Lung microvascular endothelial cell (primary cell): ENCODE measurements at regions not wholly inside any gene's neighbourhood (a gene's known extent, or its start where the extent isn't known, plus 50 kb on each side); places are given as distances from the start of the nearest gene placed in this dataset.

Experiments used
- DNase-seq, 2 donors: peaks; one replicate each; pipeline versions ENCODE4 v3.0.0 to v3.0.0-alpha.2; 2010; ENCODE audit warnings: low read depth in 2 of 2

DNA sequence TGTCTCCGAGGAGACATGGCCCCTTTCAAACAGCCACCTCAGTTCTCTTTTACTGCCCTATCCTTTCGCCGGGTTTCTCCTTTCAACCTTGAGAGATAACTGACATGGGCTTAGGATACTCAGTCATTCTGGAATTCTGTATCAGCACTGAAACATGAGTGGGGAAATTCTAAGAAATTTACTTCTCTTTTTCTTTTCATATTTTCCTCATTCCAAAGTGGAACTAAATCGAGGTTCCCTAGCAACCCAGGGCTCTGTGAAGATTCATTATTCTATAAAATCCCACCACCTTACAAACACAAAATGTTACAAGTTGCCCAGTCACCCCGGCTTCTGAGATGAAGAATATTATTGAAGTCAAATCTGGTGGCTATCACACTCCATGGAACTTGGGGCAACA, 319.2 kb downstream of the ENC1 start:
- DNase-seq = no peak

GRCh38 chr5:74320526-74320925, 320.0 kb downstream of the ENC1 start:
- no peak for DNase-seq

DNA sequence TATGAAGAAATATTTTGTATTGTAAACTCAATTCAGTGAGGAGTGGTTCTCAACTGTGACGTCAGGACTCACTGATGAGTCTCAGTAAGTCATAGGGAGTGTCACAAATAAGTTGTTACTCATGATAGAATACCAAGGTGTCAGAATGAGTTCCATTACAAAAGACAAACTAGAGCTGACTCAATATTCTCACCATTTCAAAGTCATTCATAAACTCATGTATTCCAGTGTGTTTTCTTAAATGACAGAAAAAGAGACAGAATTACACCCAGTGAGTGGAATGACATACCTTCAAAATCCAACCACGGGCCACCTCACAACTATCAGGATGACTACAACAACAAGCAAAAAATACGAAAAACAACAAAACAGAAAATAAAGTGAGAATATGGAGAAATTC, 321.5 kb downstream of the ENC1 start:
- DNase-seq = peak in 1 of 2 donors; percentile 21

DNA sequence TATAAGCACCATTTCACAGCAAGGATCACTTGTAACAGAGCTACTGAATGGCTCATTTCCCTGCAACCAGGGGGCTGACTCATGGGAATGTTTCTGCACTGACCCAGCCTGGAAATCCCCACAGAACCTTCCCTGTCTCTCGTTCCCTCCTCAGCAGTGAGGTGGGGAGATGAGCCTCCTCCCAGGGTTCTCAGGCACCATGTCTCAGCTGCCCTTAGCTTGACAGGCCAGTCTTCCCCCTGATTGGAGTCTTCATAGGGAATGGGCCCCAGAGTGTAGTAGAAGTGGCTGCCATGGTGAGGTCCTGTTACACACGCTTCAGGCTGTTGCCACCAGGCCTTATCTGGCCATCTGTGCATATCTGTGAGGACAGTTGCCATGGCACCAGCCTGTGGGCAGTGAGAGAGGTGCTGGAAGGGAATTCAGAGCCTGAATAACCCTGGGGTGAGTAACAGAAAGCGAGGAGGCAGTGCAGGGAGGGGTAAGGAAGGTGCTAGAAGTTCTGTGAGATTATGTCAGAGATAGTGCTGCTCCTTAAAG, 324.4 kb downstream of the ENC1 start:
- DNase-seq = peak; percentile 60 to 96

GRCh38 chr5:74314906-74315305, 325.6 kb downstream of the ENC1 start:
- DNase-seq = no peak

GRCh38 chr5:74313896-74314295, 326.6 kb downstream of the ENC1 start:
- DNase-seq = peak in 1 of 2 donors; percentile 34

- DNase-seq = no peak
Observed at GRCh38 chr5:74312746-74313145, 327.8 kb downstream of the ENC1 start.

GRCh38 chr5:74311961-74312360, 328.6 kb downstream of the ENC1 start:
- DNase-seq = no peak

- no peak for DNase-seq
Observed at GRCh38 chr5:74310997-74311930, 329.3 kb downstream of the ENC1 start.

- DNase-seq = peak in 1 of 2 donors; percentile 49
Observed at GRCh38 chr5:74310386-74310785, 330.1 kb downstream of the ENC1 start.

DNA sequence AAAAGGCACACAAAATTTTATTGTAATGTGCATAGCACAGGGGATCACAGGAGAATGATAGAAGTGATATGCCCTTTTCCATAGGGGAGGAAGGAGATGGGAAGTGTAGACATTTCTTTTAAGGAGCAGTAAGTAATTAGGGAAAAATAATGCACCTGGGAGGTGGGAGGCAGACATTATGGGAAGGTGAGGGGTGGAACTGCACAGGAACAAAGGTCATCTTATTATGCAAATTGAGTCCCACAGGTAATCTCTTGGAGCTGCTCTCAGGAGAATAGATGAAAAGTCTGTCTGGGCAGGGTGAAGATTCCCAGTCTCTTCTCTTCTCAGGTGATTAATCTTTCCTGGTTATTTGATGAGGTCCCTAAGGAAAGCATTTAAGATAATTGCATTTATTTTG, 331.5 kb downstream of the ENC1 start:
- no peak for DNase-seq

- DNase-seq = no peak
Observed at GRCh38 chr5:74306845-74307244, 333.7 kb downstream of the ENC1 start.

DNA sequence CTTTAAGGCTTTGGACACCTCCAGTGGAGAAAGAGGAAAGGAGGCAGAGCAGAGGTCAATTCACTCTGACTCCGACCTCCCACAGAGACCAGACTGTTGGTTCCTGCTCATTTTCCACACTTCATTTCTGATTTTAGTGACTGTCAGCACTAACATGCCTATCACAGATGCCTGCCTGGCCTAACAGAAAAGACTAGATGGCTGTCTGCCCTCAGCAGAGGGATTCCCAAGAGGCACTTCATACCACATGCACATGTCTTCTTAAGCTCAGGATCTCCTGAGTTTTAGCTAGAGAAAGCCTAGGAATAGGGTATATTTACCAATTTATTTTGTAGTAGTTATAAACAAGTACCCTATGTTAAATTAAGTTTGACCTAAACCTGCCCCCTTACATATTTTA, 336.0 kb downstream of the ENC1 start:
- no peak for DNase-seq

GRCh38 chr5:74303578-74303977, 336.9 kb downstream of the ENC1 start:
- no peak for DNase-seq

- DNase-seq = no peak
Observed at GRCh38 chr5:74301576-74301975, 339.0 kb downstream of the ENC1 start.

GRCh38 chr5:74300808-74301389, 339.6 kb downstream of the ENC1 start:
- no peak for DNase-seq

GRCh38 chr5:74299833-74300232, 340.7 kb downstream of the ENC1 start:
- no peak for DNase-seq

- peak; percentile 59 to 82 for DNase-seq
Observed at GRCh38 chr5:74296685-74297408, 343.7 kb downstream of the ENC1 start.

DNA sequence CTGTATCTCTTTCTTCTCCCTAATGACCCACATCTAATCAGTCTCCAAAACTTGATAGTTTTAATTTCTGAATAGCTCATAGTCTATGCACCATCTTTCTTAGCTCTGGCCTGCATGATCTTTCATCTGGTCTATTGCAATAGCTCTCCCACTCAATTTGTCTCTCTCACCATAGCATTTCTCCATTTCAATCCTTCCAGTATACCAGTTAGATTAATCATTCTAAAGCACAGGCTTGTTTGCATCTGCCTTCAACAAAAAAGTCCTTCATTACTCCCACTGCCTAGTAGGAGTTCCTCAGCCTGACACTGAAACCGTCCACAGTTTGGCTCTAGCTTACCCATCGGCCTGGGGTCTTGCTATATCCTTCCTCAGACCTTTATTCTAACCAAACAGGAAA, 344.9 kb downstream of the ENC1 start:
- DNase-seq = no peak

- no peak for DNase-seq
Observed at GRCh38 chr5:74295141-74295540, 345.4 kb downstream of the ENC1 start.

- peak in 1 of 2 donors; percentile 24 for DNase-seq
Observed at GRCh38 chr5:74294231-74294705, 346.3 kb downstream of the ENC1 start.

- no peak for DNase-seq
Observed at GRCh38 chr5:74293182-74293581, 347.3 kb downstream of the ENC1 start.
